NCI-H226 (cell line): ENCODE measurements at regions not wholly inside any gene's neighbourhood (a gene's known extent, or its start where the extent isn't known, plus 50 kb on each side); places are given as distances from the start of the nearest gene placed in this dataset.
"Not testable (repeated sequence)": the region's sequence is repeated elsewhere in the genome, so short reads cannot be mapped to it uniquely, and the experiment has no call there.

ENCODE experiments used
- DNase-seq: peaks from one replicate; pipeline ENCODE4 v3.0.0-alpha.2; 2015

DNA sequence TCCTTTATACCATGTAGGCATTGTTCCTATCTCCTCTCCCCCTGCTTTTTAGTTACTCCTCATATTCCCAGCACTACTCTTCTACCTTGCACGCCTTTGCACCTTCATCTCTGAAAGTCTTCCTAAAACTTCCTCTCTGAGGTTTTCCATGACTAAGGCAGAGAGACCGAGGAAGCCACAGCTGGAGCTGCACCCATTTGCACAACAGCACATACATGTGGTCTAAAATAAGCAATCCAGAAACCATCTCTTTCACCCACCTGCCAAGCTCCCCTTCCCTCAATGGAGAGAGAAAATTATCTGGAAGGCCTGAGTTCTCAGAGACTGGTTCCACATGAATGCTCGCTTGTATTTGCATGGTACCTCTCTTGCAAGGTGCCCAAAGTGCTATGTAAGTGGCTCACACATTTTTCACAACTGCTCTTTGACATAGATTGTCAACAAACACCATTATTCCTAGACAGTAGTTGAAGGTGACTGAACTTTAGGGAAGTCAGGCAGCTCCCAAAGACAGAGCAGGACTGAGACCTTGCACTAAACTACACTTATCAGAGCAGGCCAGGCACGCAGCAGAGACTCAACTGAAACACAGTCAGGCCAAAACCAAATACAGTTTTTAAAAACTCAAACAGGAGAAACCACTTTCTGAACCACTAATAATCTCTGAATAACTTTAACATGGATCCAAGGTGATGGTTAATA is 313.2 kb downstream of the TFAP2A start:
- DNase-seq, result no peak

DNA sequence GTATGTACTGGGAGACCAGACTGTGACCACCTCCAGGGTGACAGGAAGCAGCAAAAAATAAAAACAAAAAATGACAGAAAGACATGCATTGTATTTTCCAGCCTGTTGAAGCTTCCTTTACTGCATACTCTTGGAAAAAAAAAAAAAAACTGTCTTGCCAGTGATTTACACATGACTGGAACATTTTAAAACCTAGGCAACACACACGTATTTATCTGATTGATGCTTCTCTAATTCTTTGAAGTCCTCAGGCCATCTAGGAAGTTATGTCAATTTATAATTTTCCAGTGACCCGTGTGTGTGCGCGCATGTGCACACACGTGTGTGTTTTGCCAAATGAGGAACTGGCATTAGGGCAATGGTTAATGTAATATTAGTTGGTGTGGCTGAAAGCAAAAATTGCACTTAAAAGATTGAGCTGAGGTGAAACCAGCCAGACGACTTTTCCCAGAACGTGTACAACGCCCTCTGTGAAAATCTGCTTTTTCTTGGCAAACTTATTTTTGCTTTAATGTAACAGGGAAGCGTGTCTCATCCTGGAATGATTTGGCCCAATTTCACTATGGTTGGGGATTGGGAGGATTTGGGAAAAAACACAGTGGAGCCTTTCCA is 315.2 kb downstream of the TFAP2A start:
- no peak for DNase-seq

DNA sequence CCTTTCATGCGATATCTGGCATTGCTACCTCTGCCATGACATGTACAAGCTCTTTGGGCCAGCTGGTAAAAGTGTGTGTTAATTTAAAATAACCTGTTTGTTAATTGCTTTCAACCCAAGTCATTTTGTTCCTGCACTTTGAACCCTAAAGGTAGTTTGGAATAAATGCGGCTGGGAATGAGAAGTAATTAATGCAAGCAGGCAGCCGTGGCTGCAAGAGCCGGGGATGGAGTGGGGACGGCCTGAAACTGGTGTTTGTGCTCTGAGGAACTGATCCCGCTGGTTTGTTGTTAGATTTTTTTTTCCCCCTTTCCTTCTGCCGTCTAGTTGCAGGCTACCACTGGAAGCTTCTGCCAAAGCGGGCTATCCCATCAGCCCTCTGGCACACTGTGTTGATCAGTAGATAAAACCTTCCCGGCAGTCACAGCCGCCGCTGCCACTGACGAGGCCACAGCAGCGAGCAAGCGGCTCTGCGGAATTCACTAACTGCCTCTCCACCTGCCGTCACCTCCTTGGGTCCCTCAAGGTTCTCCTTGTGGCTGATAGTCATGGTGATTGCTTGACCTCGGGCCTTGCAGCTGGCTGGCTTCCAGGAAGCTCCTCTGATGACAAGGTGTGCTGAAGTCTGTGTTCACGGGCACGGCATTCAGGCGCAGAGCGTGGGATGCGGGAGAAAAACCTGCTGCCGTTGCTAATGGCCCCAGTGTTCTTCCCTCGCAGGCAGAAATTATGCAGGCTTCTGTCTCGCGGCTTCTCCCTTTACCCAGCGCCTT is 315.9 kb downstream of the TFAP2A start:
- DNase-seq, result no peak

DNA sequence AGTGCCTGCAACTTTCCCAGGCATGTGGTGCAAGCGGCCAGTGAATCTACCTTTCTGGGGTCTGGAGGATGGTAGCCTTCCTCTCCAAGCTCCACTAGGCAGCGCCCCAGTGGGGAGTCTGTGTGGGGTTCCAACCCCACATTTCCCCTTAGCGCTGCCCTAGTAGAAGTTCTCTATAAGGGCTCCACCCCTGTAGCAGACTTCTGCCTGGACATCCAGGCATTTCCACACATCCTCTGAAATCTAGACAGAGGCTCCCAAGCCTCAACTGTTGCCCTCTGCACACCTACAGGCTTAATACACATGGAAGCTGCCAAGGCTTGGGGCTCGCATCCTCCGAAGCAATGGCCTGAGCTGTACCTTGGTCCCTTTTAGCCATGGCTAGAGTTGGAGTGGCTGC is 321.6 kb downstream of the TFAP2A start:
- no peak for DNase-seq

DNA sequence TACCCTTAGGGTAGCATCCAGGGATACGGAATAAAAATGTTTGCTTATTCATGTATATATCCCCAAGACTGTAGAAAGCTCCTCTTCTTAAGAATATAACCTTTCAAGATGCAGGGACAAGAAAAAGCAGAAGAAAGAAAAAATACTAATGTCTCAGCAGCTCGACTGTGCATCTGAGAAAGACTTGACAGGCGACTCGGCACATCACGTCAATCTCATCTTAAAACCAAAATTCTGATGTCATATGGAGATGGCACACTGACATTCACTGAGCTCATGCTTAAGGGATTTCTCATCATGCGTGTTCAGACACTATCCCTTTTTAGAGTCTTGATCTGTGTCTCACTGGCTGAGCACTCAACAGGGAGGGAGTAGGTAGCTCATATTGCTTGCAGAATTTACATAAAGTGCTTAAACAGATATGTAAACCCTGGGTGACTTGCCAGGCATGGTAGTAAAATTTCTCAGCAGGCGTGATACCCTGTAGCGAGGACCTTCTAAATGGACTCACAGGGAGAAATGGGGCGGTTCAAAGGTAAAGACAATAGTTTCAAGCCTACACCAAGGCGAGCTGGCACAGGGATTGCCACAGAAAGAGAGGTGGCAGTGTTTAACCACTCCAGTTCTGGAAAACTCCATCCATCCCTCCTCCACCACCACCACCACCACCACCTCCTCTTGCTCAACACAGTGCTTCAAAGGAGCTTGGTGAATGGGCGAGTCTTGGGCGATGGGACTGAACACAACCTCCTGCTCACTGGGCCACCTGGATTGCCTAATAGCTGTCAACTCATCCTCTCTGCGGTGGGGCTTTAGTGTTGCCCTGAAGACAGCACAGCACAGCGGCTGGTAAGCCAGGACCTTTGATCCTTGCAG is 330.5 kb downstream of the TFAP2A start:
- DNase-seq, result no peak

DNA sequence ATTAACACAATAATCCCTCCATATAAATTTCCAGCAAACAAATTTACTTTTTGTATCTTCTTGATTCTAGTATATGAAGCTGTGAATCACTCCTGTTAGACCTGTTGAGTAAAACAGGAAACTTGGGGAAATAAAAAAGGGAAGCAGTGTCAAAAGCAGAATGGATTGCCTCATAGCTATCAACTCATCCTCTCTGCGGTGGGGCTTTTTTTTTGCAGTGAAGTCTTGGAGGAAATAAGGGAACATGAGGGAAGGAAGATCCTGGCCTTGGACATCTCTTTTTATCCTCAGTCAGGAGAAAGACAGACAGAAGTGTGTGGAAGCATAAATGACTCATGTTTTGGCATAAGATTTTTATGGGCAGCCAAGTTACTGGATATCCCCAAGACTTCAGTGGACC is 332.5 kb downstream of the TFAP2A start:
- peak; percentile 38 for DNase-seq

DNA sequence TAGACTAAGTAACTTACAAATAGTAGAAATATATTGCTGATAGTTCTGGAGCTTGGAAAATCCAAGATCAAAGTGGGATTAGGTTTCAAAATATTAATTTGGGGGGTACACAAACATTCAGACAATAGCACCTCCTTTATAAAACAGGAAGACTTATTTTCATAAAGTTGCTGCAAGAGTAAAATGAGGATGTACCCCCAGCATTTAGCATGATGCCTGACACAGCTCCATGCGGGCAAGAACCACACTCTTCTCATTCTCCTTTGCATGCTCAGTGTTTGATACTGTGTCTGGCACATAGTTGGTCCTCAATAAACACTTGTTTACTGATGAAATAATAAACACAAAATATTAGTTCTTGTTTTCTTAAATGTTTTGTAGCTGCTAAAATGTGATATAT is 332.9 kb downstream of the TFAP2A start:
- no peak for DNase-seq

DNA sequence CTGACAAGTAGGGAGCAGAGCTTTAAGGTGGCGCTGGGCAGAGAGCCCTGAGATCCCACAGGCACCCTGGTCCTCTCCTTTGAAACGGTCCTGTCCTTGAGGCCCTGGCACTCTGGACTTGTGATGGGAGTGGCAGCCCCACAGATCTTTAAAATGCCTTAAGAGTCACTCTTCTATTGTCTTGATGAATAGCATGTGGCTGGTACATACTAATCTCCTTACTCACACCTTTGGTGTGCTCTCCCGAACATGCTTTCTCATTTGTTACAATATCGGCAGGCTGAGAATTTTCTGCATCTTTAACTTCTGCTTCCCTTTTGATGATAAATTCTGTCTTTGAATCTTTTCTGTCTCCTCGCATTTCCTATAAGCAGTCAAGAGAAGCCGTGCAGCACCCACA is 333.8 kb downstream of the TFAP2A start:
- no peak for DNase-seq

DNA sequence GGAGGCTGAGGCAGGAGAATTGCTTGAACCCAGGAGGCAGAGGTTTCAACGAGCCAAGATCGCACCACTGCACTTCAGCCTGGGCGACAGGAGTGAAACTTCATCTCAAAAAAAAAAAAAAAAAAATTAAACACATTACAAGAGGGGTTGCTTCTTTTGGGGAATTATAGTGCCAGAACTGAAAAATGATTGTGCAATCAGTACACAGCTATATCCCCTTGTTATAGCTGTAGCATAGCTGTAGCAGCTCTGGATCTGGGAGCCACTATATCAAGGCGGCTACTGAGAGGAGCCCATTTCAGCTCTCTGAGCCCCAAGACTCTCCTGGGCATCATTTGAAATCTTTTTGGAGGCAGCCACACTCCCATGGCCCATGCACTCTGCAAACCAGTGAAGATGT is 334.3 kb downstream of the TFAP2A start:
- no peak for DNase-seq

DNA sequence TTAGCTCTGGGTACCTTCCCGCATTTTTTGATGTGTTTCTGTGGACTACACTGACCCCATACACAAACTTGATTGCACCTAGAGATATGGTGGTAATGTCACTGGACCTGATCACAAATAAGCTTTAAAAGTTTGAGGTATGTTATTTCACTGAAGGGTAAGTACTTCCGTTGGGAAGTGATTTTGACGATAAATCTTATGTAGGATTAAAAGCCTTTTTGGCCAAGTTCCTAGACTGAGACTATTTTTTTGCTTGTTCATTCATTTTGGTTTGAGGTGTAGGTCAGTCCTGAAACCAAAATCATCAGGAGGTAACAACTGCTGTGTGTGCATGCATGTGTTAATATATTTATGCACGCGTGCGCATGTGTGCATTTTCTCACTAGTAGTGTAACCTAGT is 336.3 kb downstream of the TFAP2A start:
- no peak for DNase-seq

DNA sequence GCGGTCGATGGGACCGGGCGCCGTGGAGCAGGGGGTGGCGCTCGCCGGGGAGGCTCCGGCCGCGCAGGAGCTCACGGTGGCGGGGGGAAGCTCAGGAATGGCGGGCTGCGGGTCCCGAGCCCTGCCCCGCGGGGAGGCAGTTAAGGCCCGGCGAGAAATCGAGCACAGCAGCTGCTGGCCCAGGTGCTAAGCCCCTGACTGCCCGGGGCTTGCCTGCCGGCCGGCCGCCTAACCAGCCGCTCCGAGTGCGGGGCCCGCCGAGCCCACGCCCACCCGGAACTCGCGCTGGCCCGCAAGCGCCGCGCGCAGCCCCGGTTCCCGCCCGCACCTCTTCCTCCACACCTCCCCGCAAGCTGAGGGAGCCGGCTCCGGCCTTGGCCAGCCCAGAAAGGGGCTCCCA is 340.1 kb downstream of the TFAP2A start:
- not testable (repeated sequence) for DNase-seq

DNA sequence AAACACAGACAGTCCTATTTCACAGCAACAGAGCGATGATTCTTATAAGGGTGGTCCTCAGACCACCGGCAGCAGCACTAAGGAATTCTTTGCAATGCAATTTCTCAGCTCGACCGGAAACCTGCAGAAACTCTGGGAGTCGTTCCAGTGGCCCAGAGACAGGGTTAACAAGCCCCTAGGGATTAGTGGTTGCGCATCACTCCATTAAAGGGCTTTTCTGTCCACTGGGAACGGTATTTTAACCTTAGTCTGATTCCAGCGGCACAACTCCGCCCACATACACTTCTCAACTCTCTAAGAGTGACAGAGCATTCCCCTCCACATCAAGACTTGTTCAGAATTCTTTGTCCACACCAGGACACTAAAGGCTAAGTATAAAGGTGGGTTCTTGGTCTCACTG is 341.5 kb downstream of the TFAP2A start:
- no peak for DNase-seq

DNA sequence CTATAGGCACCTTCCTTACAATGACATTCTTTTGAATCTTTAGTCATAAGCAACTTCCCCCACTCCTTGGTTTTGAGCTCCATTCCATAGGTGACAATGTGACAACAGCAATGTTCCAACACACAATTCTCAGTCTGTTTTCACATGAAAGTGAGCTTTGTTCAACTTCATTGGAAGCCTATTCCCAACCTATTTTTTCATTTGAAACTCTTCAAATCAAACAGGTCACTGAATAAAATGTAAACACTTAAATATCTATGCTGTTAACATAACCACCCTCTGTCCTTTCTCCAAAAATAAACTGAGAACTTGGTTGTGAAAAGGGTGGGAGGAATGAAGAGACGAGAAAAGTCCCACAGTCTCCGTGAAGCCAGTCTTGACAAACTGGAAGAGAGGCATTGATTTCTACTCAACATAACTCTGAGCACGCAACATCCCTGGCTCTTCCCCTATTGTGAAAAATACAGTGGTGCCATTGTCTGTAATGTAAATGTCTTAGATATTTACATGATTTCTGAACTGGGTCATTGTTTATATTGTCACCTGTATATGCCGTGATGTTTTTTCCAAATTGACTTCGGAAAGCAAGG is 343.1 kb downstream of the TFAP2A start:
- DNase-seq, result no peak

DNA sequence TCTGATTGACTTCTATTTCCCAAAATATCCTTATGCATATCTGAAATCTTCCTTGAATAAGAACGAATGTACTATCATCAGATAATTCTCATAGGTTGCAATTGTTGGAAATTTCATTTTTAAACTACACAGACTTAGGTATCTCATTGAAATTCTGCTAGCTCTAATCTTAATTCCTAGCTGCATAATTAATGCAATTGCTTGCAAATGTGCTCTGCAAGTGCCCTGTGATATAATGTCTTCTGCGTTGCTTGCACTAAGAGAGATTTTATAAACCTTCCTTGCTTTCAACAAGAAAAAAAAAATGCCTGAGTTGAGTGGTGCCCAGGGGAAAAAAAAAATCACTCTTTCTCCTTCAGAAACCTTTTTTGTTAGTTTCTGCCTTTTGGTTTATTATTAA is 354.9 kb downstream of the TFAP2A start:
- no peak for DNase-seq

DNA sequence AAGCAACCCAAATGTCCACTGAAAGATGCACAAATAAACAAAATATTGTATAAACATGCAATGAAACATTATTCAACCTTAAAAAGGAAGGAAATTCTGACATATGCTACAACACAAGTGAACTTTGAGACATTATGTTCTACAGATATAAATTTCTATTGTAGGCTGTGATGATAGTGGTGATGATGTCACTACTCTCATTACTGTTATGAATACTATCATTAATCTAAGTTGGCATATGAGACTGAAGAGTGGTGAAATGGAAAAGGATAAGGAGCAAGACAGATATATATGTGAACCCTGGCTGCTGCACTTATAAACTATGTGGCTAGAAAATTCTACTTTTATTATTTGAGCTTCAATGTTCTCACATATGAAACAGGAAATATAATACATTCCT is 360.2 kb downstream of the TFAP2A start:
- DNase-seq, result peak; percentile 5

DNA sequence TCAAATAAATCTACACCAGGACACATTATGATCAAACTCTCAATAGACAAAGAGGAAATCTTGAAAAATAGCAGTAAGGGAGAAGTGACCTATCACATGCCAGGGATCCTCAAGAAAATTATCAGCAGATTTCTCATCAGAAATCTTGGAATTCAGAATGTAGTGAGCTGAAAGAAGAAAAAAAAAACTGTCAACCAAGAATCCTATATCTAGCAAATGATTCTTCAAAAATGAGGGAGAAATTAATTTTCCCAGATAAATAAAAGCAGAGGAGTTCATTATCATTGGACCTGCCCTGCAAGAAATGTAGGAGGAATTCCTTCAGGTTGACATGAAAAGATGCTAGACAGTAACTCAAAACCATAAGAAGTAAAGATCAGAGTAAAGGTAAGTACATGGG is 363.6 kb downstream of the TFAP2A start:
- no peak for DNase-seq

DNA sequence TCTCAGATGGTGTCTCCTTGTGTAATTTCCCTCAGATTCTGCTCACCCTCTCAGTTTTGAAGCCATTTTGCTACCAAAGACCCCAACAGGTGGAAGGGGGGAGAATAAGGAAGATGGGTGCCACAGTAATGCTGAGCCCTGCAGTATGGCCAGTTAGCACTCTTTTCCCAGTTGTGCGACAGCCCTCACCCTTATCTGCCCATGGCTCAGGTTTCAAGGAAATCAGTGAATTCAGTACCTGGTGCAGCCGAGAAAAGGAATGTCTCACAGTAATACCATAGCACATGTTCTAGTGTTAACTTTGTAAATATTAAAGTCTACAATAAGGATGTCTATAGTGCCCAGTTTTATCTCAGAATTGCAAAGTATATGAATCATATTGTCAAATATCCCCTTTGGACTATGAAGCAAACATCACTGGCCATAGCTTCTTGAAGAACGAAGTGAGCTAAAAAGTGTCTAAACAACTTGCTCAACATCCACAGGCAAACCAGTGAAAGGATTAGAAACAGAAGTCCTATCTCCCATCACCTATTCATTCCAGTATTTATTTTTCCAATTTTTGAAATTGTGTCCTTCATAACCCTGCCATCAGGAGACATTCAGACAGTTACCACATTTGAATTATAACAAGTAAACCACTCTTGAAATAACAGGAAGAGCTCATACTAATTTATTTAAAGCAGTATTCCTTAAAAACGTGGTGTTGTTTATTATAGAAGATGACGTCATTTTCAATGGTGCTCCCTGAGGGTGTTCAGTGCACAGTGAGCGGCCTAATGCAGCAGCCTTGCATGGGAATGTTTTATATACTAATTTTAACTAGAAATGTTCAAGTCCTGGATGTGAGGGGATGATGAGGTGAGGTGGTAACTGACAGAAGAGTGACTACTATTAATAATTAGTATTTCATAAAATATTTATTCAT is 366.2 kb downstream of the TFAP2A start:
- DNase-seq, result peak; percentile 78

DNA sequence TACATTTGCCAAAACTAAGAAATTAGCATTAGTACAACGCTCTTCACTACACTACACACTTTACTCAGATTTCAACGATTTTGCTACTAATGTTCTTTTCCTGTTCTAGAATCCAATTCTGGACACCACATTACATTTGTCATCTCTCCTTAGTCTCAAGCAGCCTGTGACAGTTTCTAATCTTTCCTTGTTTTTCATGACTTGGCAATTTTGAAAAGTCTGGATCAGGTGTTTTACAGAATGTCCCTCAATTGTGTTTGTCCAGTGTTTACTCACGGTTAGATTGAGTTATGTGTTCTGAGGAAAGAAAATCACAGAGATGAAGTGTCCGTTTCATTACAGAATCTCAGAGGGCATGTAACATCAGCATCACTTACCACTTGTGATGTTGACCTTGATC is 372.6 kb downstream of the TFAP2A start:
- DNase-seq, result no peak

DNA sequence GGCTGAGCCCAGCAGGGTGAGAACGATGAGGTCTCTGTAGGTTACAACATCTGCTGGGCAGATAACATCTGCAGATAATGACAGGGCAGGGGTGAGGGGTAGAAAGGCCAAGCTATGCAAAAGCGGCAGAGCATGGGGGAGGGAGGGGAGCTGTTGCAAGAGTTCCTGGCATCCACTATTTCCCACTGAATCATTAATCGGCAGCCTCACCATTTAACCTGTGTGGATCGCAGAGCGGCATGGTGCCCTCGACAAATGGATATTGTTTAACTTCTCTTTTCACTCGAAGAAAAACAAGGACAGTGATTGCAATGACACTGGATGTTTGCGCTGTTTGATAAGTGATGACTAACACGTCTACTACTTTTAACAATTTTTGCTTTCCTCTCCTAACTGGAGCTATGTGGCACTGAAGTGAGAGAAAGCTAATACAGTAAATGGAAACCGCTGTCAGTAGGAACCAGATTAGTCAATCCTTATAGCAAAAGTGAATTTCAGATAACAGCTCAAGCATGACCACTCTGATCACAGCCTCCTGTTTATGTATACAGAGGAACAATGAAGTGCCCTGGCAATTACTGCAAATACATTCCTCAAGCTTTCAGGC is 381.5 kb downstream of the TFAP2A start:
- DNase-seq, result peak; percentile 48

DNA sequence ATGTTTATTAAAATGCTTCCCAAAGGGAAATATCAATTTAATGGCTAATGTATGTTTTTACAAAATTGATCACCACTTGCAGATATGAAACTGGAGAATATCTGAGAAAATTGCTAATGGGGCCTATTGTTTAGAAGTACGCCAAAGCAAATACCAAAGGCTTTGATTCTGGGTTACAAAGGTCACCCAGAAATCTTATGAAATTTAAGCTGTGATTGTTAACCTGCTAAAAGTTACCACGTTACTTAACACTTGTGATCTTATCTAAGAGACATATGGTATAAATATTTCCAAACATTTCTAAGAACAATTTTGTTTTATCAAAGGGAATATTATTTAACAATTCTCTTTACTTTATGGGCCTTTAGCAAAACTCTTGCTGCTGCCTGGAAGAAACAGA is 383.3 kb downstream of the TFAP2A start:
- no peak for DNase-seq

DNA sequence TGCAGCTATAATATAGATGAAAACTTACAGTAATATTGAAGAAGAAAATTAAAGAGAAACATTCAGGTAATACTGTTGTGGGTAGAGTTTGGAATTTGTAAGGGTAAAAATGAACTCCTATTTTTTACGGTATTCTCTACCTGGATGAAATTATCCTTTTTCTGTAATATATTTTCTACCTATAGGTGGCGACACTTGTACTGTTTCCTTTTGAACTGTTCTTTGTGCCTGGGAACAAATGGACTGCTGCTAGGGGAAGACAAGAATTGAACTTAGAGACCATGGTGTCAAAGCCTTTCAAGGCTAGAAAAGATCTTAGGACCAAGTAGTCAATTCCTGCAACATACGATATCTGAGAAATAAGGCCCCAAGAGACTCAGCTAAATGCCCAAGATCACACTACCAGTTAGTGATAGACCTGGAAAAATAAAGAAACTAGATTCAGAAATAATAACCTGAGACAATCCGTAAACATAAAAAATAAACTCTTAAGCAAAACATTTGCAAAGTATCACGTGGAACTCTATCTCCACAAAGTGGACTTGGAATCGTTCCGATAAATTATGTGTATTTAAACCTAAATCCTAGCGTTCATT is 383.8 kb downstream of the TFAP2A start:
- DNase-seq, result peak; percentile 5
